Thyroid gland (tissue), 4 donors: ENCODE measurements at regions not wholly inside any gene's neighbourhood (a gene's known extent, or its start where the extent isn't known, plus 50 kb on each side); places are given as distances from the start of the nearest gene placed in this dataset.

Source experiments
- CTCF ChIP-seq, 6 experiments: fragments of 200-600 bp in 3 of 6; fragments of 450-650 bp in 3 of 6; sonication (generic) in 3 of 6; IDR thresholded peaks; one replicate each; pipeline ENCODE4 v1.5.1; 2016 to 2019; ENCODE audit warnings: antibody characterized with exemption in 6 of 6, mild to moderate bottlenecking in 2 of 6, inconsistent platforms in 1 of 6, moderate library complexity in 1 of 6
- POLR2A ChIP-seq, 2 donors: fragments of 450-650 bp; IDR thresholded peaks; one replicate each; pipeline ENCODE4 v1.6.1; 2017; ENCODE audit warnings: antibody characterized with exemption in 2 of 2, mild to moderate bottlenecking in 2 of 2, moderate library complexity in 1 of 2

GRCh38 chr6:85078058-85078457 lies 313.7 kb upstream of the TBX18 start:
- TF ChIP-seq POLR2A (IDR thresholded peaks at IDR 0.05) = no peak
- no peak for TF ChIP-seq CTCF (IDR thresholded peaks at IDR 0.05)
